A673 (cell line): ENCODE measurements at regions not wholly inside any gene's neighbourhood (a gene's known extent, or its start where the extent isn't known, plus 50 kb on each side); places are given as distances from the start of the nearest gene placed in this dataset.

ENCODE experiments used
- BruUV-seq: library from RNA; stranded (reverse); fragments of 400-500 nt; replicated peaks from 2 replicates; lab custom pipeline; 2021; lab: Mats Ljungman, UMichigan
- CTCF ChIA-PET: fragments of 300-600 bp; sonication (Branson Sonifier 250); formaldehyde crosslinking; loops from one replicate; lab custom pipeline; 2022; ENCODE audit warnings: antibody characterized with exemption; lab: Charles Lee
- POLR2A ChIA-PET: fragments of 300-600 bp; sonication (Branson Sonifier 250); formaldehyde crosslinking; loops from one replicate; lab custom pipeline; 2022; ENCODE audit warnings: antibody characterized with exemption; ENCODE audit not compliant: low non-redundant PET; lab: Charles Lee
- DNase-seq: peaks from one replicate; pipeline ENCODE4 v3.0.0-alpha.2; 2015; ENCODE audit warnings: low spot score
- H3K27ac ChIP-seq: fragments of 200-600 bp; sonication (generic); 2 replicates; pipeline ENCODE4 v1.5.1; 2016; ENCODE audit warnings: mixed run types, low read depth, mild to moderate bottlenecking, mixed read lengths, antibody characterized with exemption, low read length; ENCODE audit not compliant: poor library complexity, severe bottlenecking
- H3K27me3 ChIP-seq: fragments of 200-600 bp; sonication (generic); replicated peaks from 2 replicates; pipeline ENCODE4 v1.6.1; 2017; ENCODE audit warnings: mixed run types, low read depth, mild to moderate bottlenecking, mixed read lengths, antibody characterized with exemption, low read length; ENCODE audit not compliant: insufficient read depth, poor library complexity
- H3K36me3 ChIP-seq: fragments of 200-600 bp; sonication (generic); 2 replicates; pipeline ENCODE4 v1.6.1; 2016; ENCODE audit warnings: mixed run types, mild to moderate bottlenecking, mixed read lengths, antibody characterized with exemption, low read length; ENCODE audit not compliant: insufficient read depth, poor library complexity, severe bottlenecking
- H3K4me1 ChIP-seq: fragments of 200-600 bp; sonication (generic); 2 replicates; pipeline ENCODE4 v1.6.1; 2017; ENCODE audit warnings: mixed run types, mild to moderate bottlenecking, mixed read lengths, antibody characterized with exemption, low read length; ENCODE audit not compliant: insufficient read depth, poor library complexity, severe bottlenecking
- H3K4me3 ChIP-seq: fragments of 200-600 bp; sonication (generic); 2 replicates; pipeline ENCODE4 v1.5.1; 2016; ENCODE audit warnings: low read depth, mixed run types, mild to moderate bottlenecking, mixed read lengths, low read length; ENCODE audit not compliant: poor library complexity, severe bottlenecking
- H3K9me3 ChIP-seq: fragments of 200-600 bp; sonication (generic); 2 replicates; pipeline ENCODE4 v1.6.1; 2016; ENCODE audit warnings: mixed run types, low read depth, mild to moderate bottlenecking, mixed read lengths, antibody characterized with exemption, low read length; ENCODE audit not compliant: poor library complexity, severe bottlenecking
- CTCF ChIP-seq: fragments of 300-800, 200-600 bp; sonication (generic); conservative IDR thresholded peaks from 2 replicates; pipeline ENCODE4 v1.5.1; 2017; ENCODE audit warnings: low read depth, mild to moderate bottlenecking, antibody characterized with exemption, low read length, moderate library complexity, mixed read lengths
- EZH2 ChIP-seq: fragments of 200-600 bp; sonication (generic); IDR thresholded peaks from 2 replicates; pipeline ENCODE4 v1.6.1; 2017; ENCODE audit warnings: borderline replicate concordance, low read depth, mild to moderate bottlenecking, mixed read lengths, antibody characterized with exemption, low read length; ENCODE audit not compliant: poor library complexity, severe bottlenecking
- intact Hi-C: fragments of 100-400 bp; cut with micrococcal nuclease; formaldehyde crosslinking; loops from one replicate; pipeline ENCODE4 v1.10.0; 2022; ENCODE audit not compliant: unreplicated experiment

- ChIA-PET POLR2A (no interaction called here), CTCF (no interaction called here)
- DNase-seq = no peak
- no peaks in the 10 kb centered on the region for H3K4me1 ChIP-seq
- no peak overlapping the region for H3K4me3 ChIP-seq
- H3K36me3 ChIP-seq = no peaks in the 10 kb centered on the region
- no peaks in the 10 kb centered on the region for H3K27me3 ChIP-seq
- BruUV-seq = no TSS peak
- no peak for TF ChIP-seq EZH2
- TF ChIP-seq CTCF = no peak
- no peaks in the 10 kb centered on the region for H3K9me3 ChIP-seq
- intact Hi-C loops = no loop called here
- no peak overlapping the region for H3K27ac ChIP-seq
Measured at GRCh38 chr17:63349478-63350000, 96.6 kb downstream of the CYB561 start.

GRCh38 chr17:63350364-63350763 lies 95.7 kb downstream of the CYB561 start:
- TF ChIP-seq CTCF (no peak), EZH2 (no peak)
- intact Hi-C loops = no loop called here
- Histone ChIP-seq H3K9me3 (no peaks in the 10 kb centered on the region), H3K4me3 (no peak overlapping the region), H3K27me3 (no peaks in the 10 kb centered on the region), H3K36me3 (no peaks in the 10 kb centered on the region), H3K4me1 (no peaks in the 10 kb centered on the region), H3K27ac (no peak overlapping the region)
- POLR2A ChIA-PET = interaction anchor here (0.6 kb wide), 1 partner anchor 8 kb away, joined by 4 read pairs; no protein-coding TSS in a partner anchor
- CTCF ChIA-PET = no interaction called here
- no TSS peak for BruUV-seq
- no peak for DNase-seq

- Histone ChIP-seq H3K9me3 (no peaks in the 10 kb centered on the region), H3K36me3 (no peaks in the 10 kb centered on the region), H3K27me3 (no peaks in the 10 kb centered on the region), H3K4me1 (peaks cover 33% of the 10 kb centered on the region), H3K4me3 (no peak overlapping the region), H3K27ac (no peak overlapping the region)
- DNase-seq = no peak
- ChIA-PET POLR2A (no interaction called here), CTCF (no interaction called here)
- BruUV-seq = no TSS peak
- no peak for TF ChIP-seq CTCF
- no peak for TF ChIP-seq EZH2
- intact Hi-C loops = no loop called here
Measured at GRCh38 chr17:63354256-63354655, 91.8 kb downstream of the CYB561 start.
